ENCODE measurements at regions not wholly inside any gene's neighbourhood (a gene's known extent, or its start where the extent isn't known, plus 50 kb on each side); places are given as distances from the start of the nearest gene placed in this dataset.
A peak's percentile ranks its signal among the peaks of the same experiment; 100 is the strongest.

GRCh38 chr6:9620687-9621086 lies 794.2 kb downstream of the TFAP2A start:
- H2BK15ac ChIP-seq (ENCODE audit: low read depth, low read length): peak overlapping the region; percentile 35; the same call in 1 of the 3 replicates

More at GRCh38 chr6:9620687-9621086, 794.2 kb downstream of the TFAP2A start:
- Histone ChIP-seq H3K27me3 (ENCODE audit: control insufficient read depth, insufficient read depth, low read length) (no peaks in the 10 kb centered on the region), H4K20me1 (ENCODE audit: insufficient read depth, low read length) (no peaks in the 10 kb centered on the region), H3K4me3 (ENCODE audit: insufficient read depth, low read depth, low read length) (no peak overlapping the region), H3K36me3 (ENCODE audit: control insufficient read depth, insufficient read depth, low read length) (no peaks in the 10 kb centered on the region), H3K4me2 (ENCODE audit: low read depth, low read length) (no peak overlapping the region; the same call in 1 of the 2 replicates), H2BK120ac (ENCODE audit: low read depth, low read length) (peak overlapping the region; percentile 47; the same call in 1 of the 2 replicates), H2AFZ (replicated peaks; ENCODE audit: low read length, poor library complexity) (no peak overlapping the region), H2BK20ac (ENCODE audit: low read depth, low read length) (peak overlapping the region; percentile 18; the same call in 1 of the 2 replicates), H3K14ac (replicated peaks; ENCODE audit: low read depth, low read length) (peak overlapping the region; percentile 41; the same call in 1 of the 2 replicates), H3K18ac (ENCODE audit: low read depth, low read length) (peak overlapping the region; percentile 18; the same call in 1 of the 2 replicates), H3K23ac (ENCODE audit: low read depth, low read length) (peak overlapping the region; percentile 36; the same call in 1 of the 2 replicates), H3K79me1 (ENCODE audit: low read depth in 1 of 2, low read length in 2 of 2) (no peaks in the 10 kb centered on the region), H3K4ac (ENCODE audit: low read depth, low read length) (no peak overlapping the region), H3K9ac (ENCODE audit: low read depth, low read length) (no peak overlapping the region), H4K8ac (ENCODE audit: low read depth in 2 of 2, low read length in 2 of 2) (peak overlapping the region in 1 of 2 experiments; percentile 47; a peak in 1 of 4 replicates), H3K9me3 (ENCODE audit: control insufficient read depth, insufficient read depth, low read length) (no peaks in the 10 kb centered on the region), H4K91ac (ENCODE audit: insufficient read depth, low read depth, low read length) (no peak overlapping the region), H2BK5ac (ENCODE audit: low read depth, low read length, poor library complexity, severe bottlenecking) (peak overlapping the region; percentile 60), H2AK9ac (replicated peaks; ENCODE audit: low read depth, low read length, poor library complexity) (no peak overlapping the region), H4K5ac (ENCODE audit: low read depth, low read length) (peak overlapping the region; percentile 74; the same call in 1 of the 2 replicates), H3K9me1 (ENCODE audit: insufficient read depth, low read length) (no peaks in the 10 kb centered on the region), H3K56ac (ENCODE audit: extremely low read depth, insufficient read depth, low read length) (no peak overlapping the region), H3K27ac (ENCODE audit: insufficient read depth, low read length) (no peak overlapping the region), H3K4me1 (ENCODE audit: control insufficient read depth, insufficient read depth, low read length) (no peaks in the 10 kb centered on the region), H2AK5ac (ENCODE audit: low read depth, low read length) (no peak overlapping the region)
- CTCF ChIA-PET: interaction anchor here (0.9 kb wide), 1 partner anchor 26 kb away, joined by 4 read pairs; no protein-coding TSS in a partner anchor
- BruUV-seq (replicated peaks): no TSS peak
- in situ Hi-C loops (cut with MboI; ENCODE audit: low sequenced_read_pairs): no loop called here
- no peak for TF ChIP-seq BHLHE40 (IDR thresholded peaks at IDR 0.05; ENCODE audit: low read depth, low read length)
- TF ChIP-seq CHD1 (IDR thresholded peaks at IDR 0.05; ENCODE audit: low read depth, low read length): no peak
- TF ChIP-seq RCOR1 (IDR thresholded peaks at IDR 0.05; ENCODE audit: insufficient replicate concordance, low read length): no peak
- TF ChIP-seq MAZ (IDR thresholded peaks at IDR 0.05; ENCODE audit: borderline replicate concordance, low read depth, low read length): no peak
- TF ChIP-seq NFE2L2 (IDR thresholded peaks at IDR 0.05; ENCODE audit: low read depth, low read length): no peak
- no peak for TF ChIP-seq RFX5 (IDR thresholded peaks at IDR 0.05; ENCODE audit: low read depth, low read length)
- TF ChIP-seq MAFK (IDR thresholded peaks at IDR 0.05; ENCODE audit: low read depth, low read length): no peak
- no peak for TF ChIP-seq ELK1 (IDR thresholded peaks at IDR 0.05; ENCODE audit: borderline replicate concordance, low read depth, low read length)
- intact Hi-C loops (cut with micrococcal nuclease): no loop called here
- WGBS, 2 experiments (ENCODE audit: extremely low coverage in 2 of 2, insufficient read length in 1 of 2): 56% methylated on average over 2 of the region's 3 CpGs; no CpG with 5 or more reads in 1 of the 2 experiments
- POLR2A ChIA-PET (ENCODE audit: unreplicated experiment): no interaction called here
- ATAC-seq (ENCODE audit: low read depth) (no peak), DNase-seq (no peak)
- dilution Hi-C loops (cut with HindIII; ENCODE audit: low sequenced_read_pairs, unreplicated experiment): no loop called here
